Neuron (in vitro differentiated cells): ENCODE measurements at regions not wholly inside any gene's neighbourhood (a gene's known extent, or its start where the extent isn't known, plus 50 kb on each side); places are given as distances from the start of the nearest gene placed in this dataset.
"Not testable (repeated sequence)": the region's sequence is repeated elsewhere in the genome, so short reads cannot be mapped to it uniquely, and the experiment has no call there.

ENCODE experiments used
- H2AFZ ChIP-seq: one replicate; pipeline ENCODE4 v1.6.1; 2013; ENCODE audit warnings: low read depth, mild to moderate bottlenecking, inconsistent platforms, low read length, moderate library complexity
- H3K27me3 ChIP-seq: one replicate; pipeline ENCODE4 v1.6.1; 2013; ENCODE audit warnings: low read length; ENCODE audit not compliant: insufficient read depth
- H3K36me3 ChIP-seq: one replicate; pipeline ENCODE4 v1.6.1; 2013; ENCODE audit warnings: low read length; ENCODE audit not compliant: insufficient read depth
- H3K4me1 ChIP-seq: one replicate; pipeline ENCODE4 v1.6.1; 2013; ENCODE audit warnings: low read length; ENCODE audit not compliant: insufficient read depth
- H3K4me3 ChIP-seq: 2 replicates; pipeline ENCODE4 v1.5.1; 2013; ENCODE audit warnings: mild to moderate bottlenecking, low read length, moderate library complexity
- H3K9me3 ChIP-seq: one replicate; pipeline ENCODE4 v1.6.1; 2013; ENCODE audit warnings: low read length

GRCh38 chr1:98119796-98120195 lies 199.0 kb upstream of the DPYD start:
- Histone ChIP-seq H3K4me3 (no peak overlapping the region), H3K4me1 (no peaks in the 10 kb centered on the region)

GRCh38 chr1:98113811-98114210 lies 193.0 kb upstream of the DPYD start:
- Histone ChIP-seq H3K9me3 (no peaks in the 10 kb centered on the region), H3K4me1 (no peaks in the 10 kb centered on the region)

More at GRCh38 chr1:98119796-98120195, 199.0 kb upstream of the DPYD start:
- Histone ChIP-seq H3K9me3 (no peaks in the 10 kb centered on the region), H3K36me3 (no peaks in the 10 kb centered on the region), H2AFZ (no peak overlapping the region), H3K27me3 (no peaks in the 10 kb centered on the region)

GRCh38 chr1:98112626-98113025 lies 191.8 kb upstream of the DPYD start:
- H2AFZ ChIP-seq, result no peak overlapping the region
- no peaks in the 10 kb centered on the region for H3K36me3 ChIP-seq
- H3K4me3 ChIP-seq, result no peak overlapping the region
- no peaks in the 10 kb centered on the region for H3K27me3 ChIP-seq
- H3K9me3 ChIP-seq, result no peaks in the 10 kb centered on the region
- H3K4me1 ChIP-seq, result no peaks in the 10 kb centered on the region

More at GRCh38 chr1:98113811-98114210, 193.0 kb upstream of the DPYD start:
- Histone ChIP-seq H3K27me3 (no peaks in the 10 kb centered on the region), H2AFZ (no peak overlapping the region), H3K36me3 (no peaks in the 10 kb centered on the region), H3K4me3 (no peak overlapping the region)

GRCh38 chr1:98110674-98111073 lies 189.8 kb upstream of the DPYD start:
- H3K27me3 ChIP-seq, result no peaks in the 10 kb centered on the region
- no peak overlapping the region for H2AFZ ChIP-seq
- H3K4me3 ChIP-seq, result no peak overlapping the region
- no peaks in the 10 kb centered on the region for H3K4me1 ChIP-seq
- H3K9me3 ChIP-seq, result no peaks in the 10 kb centered on the region
- no peaks in the 10 kb centered on the region for H3K36me3 ChIP-seq

- H3K4me3 ChIP-seq, H2AFZ ChIP-seq, H3K36me3 ChIP-seq, H3K4me1 ChIP-seq, H3K27me3 ChIP-seq, H3K9me3 ChIP-seq: not testable (repeated sequence)
Observed at GRCh38 chr1:98108378-98108777, 187.5 kb upstream of the DPYD start.

- Histone ChIP-seq H3K27me3 (no peaks in the 10 kb centered on the region), H3K36me3 (no peaks in the 10 kb centered on the region), H3K4me3 (no peak overlapping the region), H2AFZ (no peak overlapping the region), H3K4me1 (no peaks in the 10 kb centered on the region), H3K9me3 (no peaks in the 10 kb centered on the region)
Observed at GRCh38 chr1:98107256-98107655, 186.4 kb upstream of the DPYD start.

GRCh38 chr1:98104289-98104688 lies 183.5 kb upstream of the DPYD start:
- H3K9me3 ChIP-seq, result no peaks in the 10 kb centered on the region
- H3K27me3 ChIP-seq, result no peaks in the 10 kb centered on the region
- H3K36me3 ChIP-seq, result no peaks in the 10 kb centered on the region
- no peaks in the 10 kb centered on the region for H3K4me1 ChIP-seq
- no peak overlapping the region for H3K4me3 ChIP-seq
- H2AFZ ChIP-seq, result no peak overlapping the region

- Histone ChIP-seq H3K4me3 (no peak overlapping the region), H2AFZ (no peak overlapping the region), H3K9me3 (no peaks in the 10 kb centered on the region), H3K27me3 (no peaks in the 10 kb centered on the region), H3K4me1 (no peaks in the 10 kb centered on the region), H3K36me3 (no peaks in the 10 kb centered on the region)
Observed at GRCh38 chr1:98103617-98104285, 182.9 kb upstream of the DPYD start.

- no peaks in the 10 kb centered on the region for H3K36me3 ChIP-seq
- no peaks in the 10 kb centered on the region for H3K4me1 ChIP-seq
- H3K27me3 ChIP-seq, result no peaks in the 10 kb centered on the region
- no peaks in the 10 kb centered on the region for H3K9me3 ChIP-seq
- H2AFZ ChIP-seq, result no peak overlapping the region
- H3K4me3 ChIP-seq, result no peak overlapping the region
Observed at GRCh38 chr1:98102345-98103030, 181.7 kb upstream of the DPYD start.

- no peak overlapping the region for H2AFZ ChIP-seq
- no peak overlapping the region for H3K4me3 ChIP-seq
- H3K4me1 ChIP-seq, result no peaks in the 10 kb centered on the region
- no peaks in the 10 kb centered on the region for H3K36me3 ChIP-seq
- no peaks in the 10 kb centered on the region for H3K27me3 ChIP-seq
- H3K9me3 ChIP-seq, result no peaks in the 10 kb centered on the region
Observed at GRCh38 chr1:98101364-98101763, 180.5 kb upstream of the DPYD start.

- Histone ChIP-seq H3K9me3 (no peaks in the 10 kb centered on the region), H2AFZ (no peak overlapping the region), H3K4me1 (no peaks in the 10 kb centered on the region), H3K27me3 (no peaks in the 10 kb centered on the region), H3K4me3 (no peak overlapping the region), H3K36me3 (no peaks in the 10 kb centered on the region)
Observed at GRCh38 chr1:98099501-98099900, 178.7 kb upstream of the DPYD start.

GRCh38 chr1:98098473-98098872 lies 177.6 kb upstream of the DPYD start:
- Histone ChIP-seq H3K36me3 (no peaks in the 10 kb centered on the region), H2AFZ (no peak overlapping the region), H3K27me3 (no peaks in the 10 kb centered on the region), H3K4me1 (no peaks in the 10 kb centered on the region), H3K9me3 (no peaks in the 10 kb centered on the region), H3K4me3 (no peak overlapping the region)

- peaks cover 7% of the 10 kb centered on the region for H3K4me1 ChIP-seq
- H3K27me3 ChIP-seq, result no peaks in the 10 kb centered on the region
- H3K36me3 ChIP-seq, result no peaks in the 10 kb centered on the region
- no peak overlapping the region for H2AFZ ChIP-seq
- H3K9me3 ChIP-seq, result no peaks in the 10 kb centered on the region
- H3K4me3 ChIP-seq, result no peak overlapping the region
Observed at GRCh38 chr1:98090351-98090750, 169.5 kb upstream of the DPYD start.

GRCh38 chr1:98088381-98088780 lies 167.5 kb upstream of the DPYD start:
- Histone ChIP-seq H3K4me3 (no peak overlapping the region), H3K36me3 (no peaks in the 10 kb centered on the region), H3K9me3 (no peaks in the 10 kb centered on the region), H3K27me3 (no peaks in the 10 kb centered on the region), H2AFZ (no peak overlapping the region), H3K4me1 (peaks cover 7% of the 10 kb centered on the region)
